MV-4-11 (cell line): ENCODE measurements at regions not wholly inside any gene's neighbourhood (a gene's known extent, or its start where the extent isn't known, plus 50 kb on each side); places are given as distances from the start of the nearest gene placed in this dataset.

ENCODE experiments used
- DNase-seq: peaks from one replicate; lab custom pipeline; 2025; lab: John Stamatoyannopoulos, UW

DNA sequence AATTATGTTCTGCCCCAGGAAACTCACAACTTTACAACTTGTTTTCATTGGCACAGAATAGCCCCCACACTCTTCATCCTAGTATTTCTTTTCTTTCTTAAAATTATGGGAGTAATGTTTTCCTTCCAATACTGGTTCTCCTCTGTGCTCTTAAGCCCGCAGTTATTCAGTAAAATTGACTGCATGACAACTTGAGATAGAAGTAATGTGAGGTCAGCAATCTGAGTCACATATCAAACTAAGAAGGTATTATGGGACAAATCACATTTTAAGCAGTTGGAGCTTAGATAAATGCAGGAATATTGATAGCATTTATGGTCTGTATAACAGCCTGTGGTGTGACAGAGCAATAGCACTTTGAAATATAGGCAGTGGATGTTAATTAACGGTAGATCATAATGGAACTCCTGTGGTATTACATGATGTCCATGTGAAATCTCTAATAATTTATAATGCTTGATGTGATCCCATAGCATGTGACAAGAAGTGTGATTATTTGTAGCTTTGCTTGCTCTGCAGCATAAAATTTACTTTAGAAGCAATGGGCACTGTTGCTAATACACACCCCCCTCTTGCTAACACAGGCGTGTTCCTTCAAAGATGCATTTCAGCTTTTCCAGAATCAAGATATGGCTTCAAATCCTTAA, 351.4 kb upstream of the CDH20 start:
- no peak for DNase-seq

DNA sequence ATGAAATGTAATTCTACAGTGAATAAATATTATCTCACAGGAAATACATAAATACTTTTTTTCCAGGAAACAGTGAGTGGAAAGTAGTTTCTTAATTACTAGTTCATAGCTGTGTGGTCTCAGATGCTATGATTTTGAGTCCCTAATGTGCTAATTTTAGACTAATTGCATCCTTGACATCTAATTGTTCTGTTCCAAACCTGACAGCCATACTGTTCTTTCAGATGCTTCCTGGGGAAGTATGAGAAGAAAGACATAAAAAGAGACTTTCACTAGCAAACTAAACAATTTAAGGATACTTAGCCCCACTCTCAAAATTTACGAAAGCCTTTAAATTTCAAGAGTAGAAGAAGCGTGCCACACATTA, 350.9 kb upstream of the CDH20 start:
- no peak for DNase-seq

DNA sequence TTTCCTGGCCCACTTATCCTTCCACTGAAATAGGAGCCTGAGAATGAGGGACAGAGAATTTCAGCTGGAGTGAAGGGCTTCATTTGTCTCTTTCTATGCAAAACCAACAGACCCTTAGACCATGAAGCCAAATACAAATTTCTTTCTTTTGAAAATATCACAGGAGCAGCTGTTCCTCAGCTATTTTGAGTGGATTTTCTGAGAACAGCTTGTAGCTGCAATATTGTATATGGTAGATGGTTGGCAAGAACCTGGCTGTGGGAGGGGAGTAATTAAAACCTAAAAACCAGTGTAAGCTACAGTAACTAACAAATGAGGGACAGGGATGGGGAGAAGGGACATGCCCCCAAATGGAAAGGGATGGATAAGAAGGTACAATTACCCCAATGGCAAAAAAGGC, 350.3 kb upstream of the CDH20 start:
- no peak for DNase-seq

DNA sequence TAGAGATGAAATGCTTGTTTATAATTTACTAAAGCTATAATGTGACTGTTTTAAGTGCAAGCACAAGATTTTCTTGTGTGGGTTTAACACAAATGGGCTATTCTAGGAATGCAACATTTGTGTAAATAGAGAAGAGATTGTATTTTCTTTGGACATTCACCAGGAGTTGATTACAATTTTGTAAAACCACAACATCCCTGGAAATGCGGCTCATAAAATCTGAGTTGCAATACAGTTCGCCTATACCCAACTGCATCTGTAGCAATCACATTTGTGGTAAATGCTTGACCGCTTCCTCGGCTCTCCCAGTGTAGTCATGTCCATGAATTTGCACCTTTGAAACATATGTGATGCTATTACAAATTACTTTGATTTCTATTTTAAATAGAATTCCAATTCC, 348.7 kb upstream of the CDH20 start:
- DNase-seq = no peak

DNA sequence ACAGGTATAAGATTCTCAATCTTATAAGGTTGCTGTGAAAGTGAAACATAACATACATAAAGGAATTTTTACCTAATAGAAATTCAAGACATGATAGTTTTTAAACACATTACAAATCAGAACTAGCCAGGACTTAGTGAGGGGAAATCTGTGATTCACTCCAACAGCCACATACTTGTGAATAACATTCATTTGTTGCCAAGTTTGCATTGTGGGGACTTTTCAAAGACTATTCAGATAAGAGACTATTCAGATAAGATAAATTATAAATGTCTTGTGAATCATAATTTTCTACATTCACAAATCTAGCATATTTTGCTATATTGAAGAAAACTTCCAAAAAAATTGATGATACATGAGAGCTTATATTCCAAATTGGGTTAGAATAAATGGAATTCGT, 345.3 kb upstream of the CDH20 start:
- DNase-seq = no peak

DNA sequence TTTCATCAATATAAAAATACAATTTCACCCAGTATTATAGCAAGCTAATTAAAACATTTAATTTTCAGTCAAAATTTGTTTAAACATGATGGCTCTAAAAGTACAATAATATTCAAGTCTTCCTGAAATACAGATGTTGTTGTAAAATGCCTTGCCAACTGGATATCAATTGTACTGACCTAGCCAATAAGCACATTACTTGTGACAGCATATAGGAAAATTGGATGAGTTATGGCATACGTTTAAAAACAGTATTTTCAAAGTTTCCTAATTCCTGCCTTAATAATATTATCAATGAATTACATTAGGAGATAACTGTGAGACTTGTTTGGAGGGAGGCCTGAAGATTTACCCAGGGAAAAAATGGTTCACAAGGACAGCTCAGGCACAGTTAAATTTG, 336.9 kb upstream of the CDH20 start:
- DNase-seq = no peak

DNA sequence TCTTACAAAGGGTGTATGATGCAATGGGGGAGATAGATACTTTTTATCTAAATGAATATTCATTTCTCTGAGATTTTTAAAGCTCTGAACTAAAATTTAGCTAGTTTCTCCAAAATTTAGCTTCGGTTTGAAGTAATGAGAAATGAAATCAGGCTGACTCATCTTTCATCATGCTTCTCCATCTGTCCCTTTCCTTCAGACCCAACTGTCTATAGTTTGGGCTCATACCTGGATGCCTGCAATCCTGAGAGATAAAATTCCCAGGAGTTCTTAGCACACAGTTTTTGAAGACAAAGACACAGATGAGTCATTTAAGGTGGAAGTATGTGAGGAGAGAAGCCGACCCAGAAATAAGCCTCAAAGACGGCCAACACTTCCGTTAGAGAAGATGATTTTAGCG, 336.4 kb upstream of the CDH20 start:
- no peak for DNase-seq

DNA sequence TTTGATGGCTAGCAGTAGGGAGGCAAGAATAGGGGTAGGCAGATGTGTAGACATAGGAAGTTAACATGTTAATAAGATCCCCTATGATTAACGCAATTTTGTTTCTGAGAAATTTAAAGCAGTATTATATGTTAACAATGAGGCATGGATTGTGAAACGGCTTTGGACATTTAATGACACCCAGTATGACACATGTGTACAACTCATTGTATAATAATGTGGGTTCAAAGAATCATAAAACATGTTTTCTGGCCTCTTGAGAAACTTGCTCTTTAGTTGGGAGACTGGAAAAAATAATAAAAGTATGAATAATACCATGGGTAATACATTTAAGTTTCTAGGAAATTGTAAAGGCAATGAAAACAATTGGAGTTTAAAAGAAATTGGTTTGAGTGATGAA, 332.1 kb upstream of the CDH20 start:
- no peak for DNase-seq

DNA sequence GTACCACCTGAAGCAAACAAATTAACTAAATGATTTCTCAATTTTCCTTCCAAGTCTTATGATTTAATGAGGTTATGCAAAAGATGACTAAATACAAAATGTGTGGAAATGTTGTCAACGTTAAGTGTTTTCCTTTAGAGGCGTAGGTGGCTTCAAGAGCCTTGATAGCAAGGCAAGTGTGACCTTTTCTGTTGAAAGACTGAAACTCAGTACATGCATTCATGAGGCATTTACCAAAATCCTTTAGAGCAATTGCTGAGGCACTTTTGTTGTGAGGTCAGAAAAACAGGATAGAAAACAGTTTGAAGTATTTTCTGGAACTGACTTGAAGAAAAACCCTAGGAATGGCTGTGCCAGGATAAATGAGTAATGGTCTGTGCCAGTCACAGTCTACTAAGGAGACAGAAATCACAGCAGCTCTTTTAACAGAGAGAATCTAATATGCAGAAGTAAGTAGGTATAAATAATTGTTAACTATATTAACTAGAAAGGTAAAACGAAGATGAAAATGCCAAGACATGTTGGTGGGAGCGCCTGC, 326.5 kb upstream of the CDH20 start:
- DNase-seq = no peak

DNA sequence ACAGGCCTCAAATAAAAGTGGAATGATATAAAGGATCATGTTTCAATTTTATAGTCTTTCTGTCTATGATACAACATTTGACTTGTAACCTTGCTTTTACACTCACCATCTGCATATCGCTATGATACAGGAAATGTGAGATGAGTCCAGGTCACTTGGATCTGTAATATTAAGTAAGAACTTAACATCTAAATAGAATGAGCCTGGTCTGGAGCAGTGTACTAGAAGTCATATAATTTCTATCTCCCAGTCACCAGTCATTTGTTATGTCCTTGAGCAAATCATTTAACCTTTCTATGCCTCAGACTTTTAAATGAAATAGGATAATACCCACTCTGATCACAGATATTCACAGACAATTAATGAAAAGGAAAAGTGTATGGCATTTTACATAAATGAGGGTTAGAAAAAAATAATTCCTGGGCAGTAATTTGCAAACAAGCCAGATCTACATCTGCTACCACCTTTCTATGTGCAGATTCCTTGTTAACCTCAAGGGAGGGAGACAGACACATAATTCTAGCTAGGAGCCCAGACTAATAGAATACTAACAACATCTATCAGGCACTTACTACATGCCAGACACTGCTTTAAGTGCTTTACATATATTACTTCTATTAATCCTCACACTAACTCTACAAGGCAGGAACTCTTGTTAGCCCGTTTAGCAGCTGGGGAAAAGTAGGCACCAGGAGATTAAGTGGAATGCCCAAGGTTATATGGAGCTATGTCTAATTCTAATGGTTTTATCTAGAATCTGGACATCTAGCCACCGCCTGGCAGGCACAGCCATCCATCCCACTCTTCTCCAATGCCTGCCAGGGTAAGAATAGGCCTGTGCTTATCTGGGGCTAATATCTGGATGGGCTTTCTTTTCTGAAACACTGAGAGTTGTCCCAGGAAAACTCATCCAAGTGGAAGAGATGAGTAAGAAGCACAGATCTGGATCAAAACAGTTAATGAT, 313.6 kb upstream of the CDH20 start:
- DNase-seq = no peak

DNA sequence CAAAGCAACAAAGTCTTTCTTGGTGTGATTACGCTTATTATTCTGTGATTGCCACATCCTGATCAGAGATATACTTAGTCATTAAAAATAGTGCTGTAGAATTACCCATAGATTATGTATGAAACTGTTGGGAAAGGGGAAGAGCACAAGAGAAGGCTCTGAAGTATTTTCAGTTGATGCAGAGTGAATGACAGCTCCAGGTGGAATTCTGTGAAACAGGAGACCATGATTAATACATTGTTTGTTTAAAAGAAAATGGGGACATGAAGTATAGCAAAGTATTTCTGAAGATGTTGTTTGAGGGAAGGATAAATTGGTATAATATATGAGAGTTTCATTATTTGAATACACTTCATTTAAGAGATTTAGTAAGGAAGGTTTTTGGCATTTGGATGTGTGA, 307.6 kb upstream of the CDH20 start:
- no peak for DNase-seq

DNA sequence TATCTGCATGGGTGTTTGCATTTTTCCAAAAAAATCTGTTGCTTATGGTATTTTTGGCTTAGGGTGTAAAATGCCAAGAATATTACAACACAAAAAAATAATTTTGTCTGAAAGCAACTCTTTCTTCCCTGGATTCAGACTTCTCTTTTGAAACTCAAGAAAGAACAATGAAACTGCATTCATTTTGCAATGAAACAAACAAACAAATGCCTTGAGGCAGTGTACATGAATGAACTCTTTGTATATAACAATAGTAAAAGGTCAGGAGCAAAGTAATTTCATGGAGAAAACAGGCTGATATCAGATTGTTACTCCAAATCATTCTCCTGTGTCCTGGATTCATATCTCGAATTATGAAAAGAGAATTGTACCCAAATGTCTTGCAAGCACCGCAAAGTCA, 301.6 kb upstream of the CDH20 start:
- DNase-seq = no peak

DNA sequence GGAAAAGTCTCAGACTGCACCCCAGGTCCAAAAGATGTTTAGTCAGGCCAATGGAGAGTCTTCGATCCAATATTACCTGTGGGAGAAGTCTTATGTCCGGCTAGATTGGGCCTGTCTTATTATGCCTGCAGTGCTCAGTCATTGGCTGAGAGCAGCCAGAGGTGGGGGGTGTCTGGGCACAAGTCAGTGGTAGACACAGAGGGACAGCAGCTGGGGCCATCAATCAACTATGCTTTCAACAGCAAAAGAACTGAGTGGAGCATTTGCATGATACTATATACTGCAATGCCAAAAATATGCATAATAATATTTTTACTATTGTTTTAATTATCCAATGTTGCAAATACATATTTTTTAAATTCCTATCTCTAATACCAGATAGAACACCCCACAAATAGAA, 298.6 kb upstream of the CDH20 start:
- DNase-seq = no peak

DNA sequence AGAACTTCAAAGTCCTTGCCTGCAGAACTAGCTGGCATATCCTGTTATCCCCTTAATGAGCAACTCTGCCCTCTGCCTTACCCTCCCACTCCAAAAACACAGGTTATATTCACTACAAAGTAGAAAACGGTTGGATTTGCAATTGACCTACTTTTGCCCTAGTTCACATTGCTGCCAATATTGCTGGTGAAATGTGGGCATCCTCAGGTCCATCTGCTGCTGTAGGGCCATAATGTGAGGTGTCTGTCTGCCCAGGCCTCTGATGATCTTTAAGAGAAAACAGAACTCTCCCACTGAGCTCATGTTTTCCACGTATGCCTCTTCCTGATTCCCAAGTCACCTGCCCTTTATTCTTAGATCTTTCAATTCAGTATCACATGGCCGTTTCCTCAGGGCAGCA, 294.0 kb upstream of the CDH20 start:
- no peak for DNase-seq

DNA sequence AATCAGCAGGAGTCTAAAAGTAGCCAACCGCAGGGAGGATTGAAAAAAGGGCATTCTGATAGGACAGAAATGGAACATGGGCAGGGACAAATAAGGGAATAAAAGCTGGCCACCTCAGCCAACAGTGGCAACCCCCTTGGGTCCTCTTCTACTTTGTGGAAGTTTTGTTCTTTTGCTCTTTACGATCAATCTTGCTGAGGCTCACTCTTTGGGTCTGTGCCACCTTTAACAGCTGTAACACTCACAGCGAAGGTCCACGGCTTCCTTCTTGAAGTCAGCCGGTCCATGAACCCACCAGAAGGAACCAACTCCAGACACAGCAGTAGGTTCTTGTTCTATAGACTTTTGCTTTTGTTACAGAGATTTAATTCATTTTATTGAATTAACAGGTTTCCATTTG, 285.4 kb upstream of the CDH20 start:
- DNase-seq = no peak

DNA sequence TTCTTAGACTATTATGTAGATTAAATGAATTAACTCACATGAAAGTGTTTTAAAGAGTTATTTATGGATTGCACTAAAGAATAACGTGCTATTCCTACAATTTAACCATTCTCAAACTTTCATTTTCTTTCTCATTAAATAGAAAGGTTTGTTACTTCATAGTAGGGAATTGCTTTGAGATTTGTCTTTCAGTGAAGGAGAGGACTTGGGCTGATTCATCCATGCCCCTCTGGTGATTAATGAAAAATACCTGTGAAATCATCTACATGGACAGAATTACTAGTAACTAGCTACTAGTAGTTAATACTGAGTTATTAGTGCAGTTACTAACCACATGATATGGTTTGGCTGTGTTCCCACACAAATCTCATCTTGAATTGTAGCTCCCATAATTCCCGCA, 275.8 kb upstream of the CDH20 start:
- no peak for DNase-seq

DNA sequence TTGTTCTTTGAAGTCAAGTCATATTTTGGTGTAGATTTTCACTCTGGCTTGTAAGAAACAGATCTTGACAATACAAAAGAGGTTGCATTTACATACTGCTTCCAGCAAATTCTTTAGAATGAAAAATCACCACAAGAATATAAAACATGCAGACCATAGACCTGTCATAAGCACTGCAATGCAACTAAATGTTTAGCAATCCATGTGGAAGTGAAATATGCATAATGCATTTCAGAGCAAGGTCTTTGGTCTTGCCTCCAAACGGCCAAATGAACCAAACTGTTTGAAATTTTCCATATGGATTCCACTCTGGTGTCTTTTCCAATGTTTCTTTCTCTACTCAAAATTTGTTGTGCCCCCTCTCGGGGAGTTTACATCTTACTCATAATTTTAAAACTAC, 271.0 kb upstream of the CDH20 start:
- DNase-seq = no peak

DNA sequence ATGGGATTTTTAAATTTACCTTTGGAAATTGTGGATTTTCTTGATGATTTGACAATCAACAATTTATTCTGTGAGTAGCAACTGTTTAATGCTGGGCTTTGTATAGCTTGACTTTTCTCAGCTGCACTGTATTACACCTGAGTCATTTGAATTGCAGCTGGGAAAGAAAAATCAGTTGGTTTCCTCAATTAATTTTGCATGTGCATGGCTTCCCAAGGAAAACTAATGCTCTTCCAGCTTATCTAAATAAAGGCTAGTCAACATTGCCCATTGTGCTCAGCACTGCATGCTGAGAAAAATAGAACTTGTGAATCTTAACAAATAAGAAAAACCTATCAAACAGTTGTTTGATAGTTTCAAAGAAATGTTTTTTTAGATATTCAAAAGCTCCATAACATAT, 268.3 kb upstream of the CDH20 start:
- no peak for DNase-seq

DNA sequence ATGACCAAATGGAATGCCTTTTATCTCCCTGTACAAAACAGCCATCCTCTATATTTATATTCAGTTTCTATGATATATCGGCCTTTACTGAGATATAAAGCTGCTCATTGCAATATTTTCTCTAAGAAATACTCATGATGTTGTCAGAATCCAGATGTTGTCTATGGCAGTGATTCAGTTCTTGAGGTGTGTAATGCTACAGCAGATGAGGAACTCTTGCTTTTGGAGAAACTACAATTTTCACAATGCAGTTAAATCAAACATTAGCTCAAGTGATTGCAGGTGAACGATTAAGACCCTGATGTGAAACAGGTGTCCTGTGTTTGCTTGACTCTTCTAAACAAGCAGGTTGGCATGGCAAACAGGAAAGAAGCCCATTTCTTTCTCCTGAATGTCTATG, 256.2 kb upstream of the CDH20 start:
- no peak for DNase-seq

DNA sequence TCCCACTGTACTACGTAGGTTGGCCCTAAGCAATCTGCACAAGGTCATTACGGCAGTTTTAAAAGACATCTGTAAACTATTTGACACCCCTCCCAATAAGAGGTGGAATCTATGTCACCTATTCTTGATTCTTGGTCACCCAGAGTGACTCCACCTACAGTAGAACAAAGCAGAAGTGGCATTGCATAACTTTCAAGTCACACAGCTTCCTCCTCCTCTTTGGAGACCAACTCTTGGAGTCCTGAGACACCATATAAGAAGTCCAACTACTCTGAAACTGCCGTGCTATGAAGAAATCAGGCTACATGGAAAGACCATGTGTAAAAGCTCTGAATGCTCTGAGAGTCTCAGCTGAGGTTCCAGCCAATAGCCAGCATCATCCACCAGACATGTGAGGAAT, 253.5 kb upstream of the CDH20 start:
- DNase-seq = peak; percentile 44

DNA sequence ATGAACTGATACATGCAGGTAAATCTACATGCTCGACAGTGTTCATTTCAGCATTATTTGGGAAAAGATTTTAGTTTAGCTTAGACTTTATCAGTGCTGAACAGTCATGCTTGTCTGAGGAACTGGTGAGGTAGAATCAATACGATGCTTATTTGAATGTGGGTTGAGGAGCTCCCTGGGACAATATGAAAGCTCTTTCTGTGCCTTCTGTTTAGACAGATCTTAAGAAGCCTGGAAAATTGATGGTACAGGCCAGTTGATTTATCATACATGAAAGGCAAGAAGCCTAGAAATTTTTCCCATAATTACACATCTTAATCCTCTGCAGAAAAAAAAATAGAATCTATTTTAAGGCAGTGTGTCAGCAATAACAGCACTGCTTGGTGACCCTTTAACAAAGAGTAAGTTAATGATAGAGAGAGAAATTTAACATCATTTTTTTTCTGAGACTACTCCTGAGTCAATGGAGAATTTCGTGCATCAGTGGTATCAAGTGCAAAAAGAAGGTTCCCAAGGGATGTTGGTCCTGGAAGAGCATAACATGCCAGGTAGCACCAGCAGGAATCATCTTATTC, 252.2 kb upstream of the CDH20 start:
- DNase-seq = no peak

DNA sequence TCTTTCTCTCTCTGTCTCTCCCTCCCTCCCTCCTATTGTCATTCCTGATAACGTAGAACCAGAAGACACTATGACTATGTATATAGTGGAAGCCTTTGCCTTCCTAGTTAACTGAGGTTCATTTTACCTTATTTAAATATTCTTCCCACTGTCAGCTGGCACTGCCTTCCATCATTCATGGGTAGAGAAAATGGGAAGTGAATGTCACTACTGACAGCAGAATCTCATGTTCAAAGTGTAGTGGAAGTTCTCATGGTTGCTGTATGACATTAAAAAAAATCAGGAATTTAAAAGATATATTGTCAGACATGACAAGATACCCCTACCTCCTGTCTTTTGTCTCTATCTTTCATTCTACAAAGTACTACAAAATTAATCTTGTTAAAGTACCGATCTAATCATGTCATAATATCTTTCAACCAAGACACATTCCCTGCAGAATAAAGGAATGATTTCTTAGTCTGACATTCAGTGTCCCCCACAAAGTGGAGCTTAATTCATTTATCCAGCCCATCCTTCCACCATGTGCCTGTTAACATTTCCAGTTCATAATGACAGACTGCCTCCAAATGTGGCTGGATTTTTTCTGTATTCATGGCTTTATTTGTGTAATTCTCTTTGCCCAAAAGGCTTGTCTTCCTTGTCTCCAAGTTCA, 250.1 kb upstream of the CDH20 start:
- no peak for DNase-seq

DNA sequence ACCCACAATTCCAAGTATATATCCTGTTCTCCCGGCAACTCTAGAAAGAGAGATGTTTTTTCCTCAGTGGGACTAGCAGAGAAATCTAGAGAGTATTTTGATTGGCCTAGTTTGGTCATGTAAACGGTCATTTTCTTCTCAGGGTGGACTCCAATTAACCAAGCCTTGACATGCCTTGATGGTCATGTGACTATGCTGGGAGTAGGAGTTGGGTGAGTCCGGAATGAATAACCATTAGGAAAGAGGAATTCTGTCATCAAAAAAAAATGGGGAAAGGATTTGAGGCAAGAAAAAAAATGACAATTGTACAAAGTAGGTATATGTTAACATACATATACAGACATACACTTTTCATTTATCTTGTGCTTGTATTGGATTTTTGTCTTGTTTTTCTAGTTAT, 248.2 kb upstream of the CDH20 start:
- no peak for DNase-seq
